ENCODE measurements at regions not wholly inside any gene's neighbourhood (a gene's known extent, or its start where the extent isn't known, plus 50 kb on each side); places are given as distances from the start of the nearest gene placed in this dataset.

GRCh38 chr18:47758000-47758399, 172.5 kb downstream of the SMAD2 start:
- no peak overlapping the region for H3K27ac Mint-ChIP-seq (ENCODE audit: unreplicated experiment)
- TF ChIP-seq CTCF (IDR thresholded peaks at IDR 0.05; ENCODE audit: insufficient read depth in 1 of 2, low read depth in 1 of 2, low read length in 1 of 2, severe bottlenecking in 1 of 2, unreplicated experiment in 1 of 2): peak in 1 of 2 experiments; percentile 16
- Histone ChIP-seq H3K27me3 (replicated peaks; ENCODE audit: control insufficient read depth, insufficient read depth, low read length) (no peaks in the 10 kb centered on the region), H3K9me3 (no peaks in the 10 kb centered on the region), H3K36me3 (ENCODE audit: control insufficient read depth, insufficient read depth, low read length) (no peaks in the 10 kb centered on the region), H3K4me1 (no peaks in the 10 kb centered on the region), H3K4me3 (ENCODE audit: low read depth, low read length) (no peak overlapping the region)
- intact Hi-C loops (cut with micrococcal nuclease; ENCODE audit: unreplicated experiment): loop anchor here (5.0 kb wide), 1 partner anchor 656 kb away; no protein-coding TSS in a partner anchor
- no peaks in the 10 kb centered on the region for H3K4me1 Mint-ChIP-seq (ENCODE audit: low read depth, unreplicated experiment)
- no peaks in the 10 kb centered on the region for H3K36me3 Mint-ChIP-seq (ENCODE audit: insufficient read depth, unreplicated experiment)
- CTCF ChIA-PET: no interaction called here
- no TSS peak for BruUV-seq (replicated peaks)
- DNase-seq: no peak
- H3K27me3 Mint-ChIP-seq (ENCODE audit: insufficient read depth, unreplicated experiment): peaks cover 6% of the 10 kb centered on the region
- H3K4me3 Mint-ChIP-seq (ENCODE audit: unreplicated experiment): no peak overlapping the region
- H3K9me3 Mint-ChIP-seq (ENCODE audit: unreplicated experiment): peaks cover 9% of the 10 kb centered on the region
- POLR2A ChIA-PET: no interaction called here

- Histone ChIP-seq H3K4me3 (ENCODE audit: low read depth, low read length) (no peak overlapping the region), H3K9me3 (no peaks in the 10 kb centered on the region), H3K4me1 (no peaks in the 10 kb centered on the region), H3K36me3 (ENCODE audit: control insufficient read depth, insufficient read depth, low read length) (no peaks in the 10 kb centered on the region), H3K27me3 (replicated peaks; ENCODE audit: control insufficient read depth, insufficient read depth, low read length) (no peaks in the 10 kb centered on the region)
- Mint-ChIP-seq H3K9me3 (ENCODE audit: unreplicated experiment) (peaks cover 9% of the 10 kb centered on the region), H3K4me3 (ENCODE audit: unreplicated experiment) (no peak overlapping the region), H3K36me3 (ENCODE audit: insufficient read depth, unreplicated experiment) (no peaks in the 10 kb centered on the region), H3K4me1 (ENCODE audit: low read depth, unreplicated experiment) (no peaks in the 10 kb centered on the region), H3K27ac (ENCODE audit: unreplicated experiment) (no peak overlapping the region), H3K27me3 (ENCODE audit: insufficient read depth, unreplicated experiment) (peaks cover 6% of the 10 kb centered on the region)
- DNase-seq: peak; percentile 39 to 53
- TF ChIP-seq CTCF (IDR thresholded peaks at IDR 0.05; ENCODE audit: insufficient read depth in 1 of 2, low read depth in 1 of 2, low read length in 1 of 2, severe bottlenecking in 1 of 2, unreplicated experiment in 1 of 2): peak; percentile 62 to 73
- intact Hi-C loops (cut with micrococcal nuclease; ENCODE audit: unreplicated experiment): loop anchor here (5.0 kb wide), 1 partner anchor 654 kb away; no protein-coding TSS in a partner anchor
- no TSS peak for BruUV-seq (replicated peaks)
- CTCF ChIA-PET: no interaction called here
- POLR2A ChIA-PET: no interaction called here
Measured at GRCh38 chr18:47756364-47757016, 174.0 kb downstream of the SMAD2 start.

GRCh38 chr18:47755102-47755456, 175.4 kb downstream of the SMAD2 start:
- H3K4me3 Mint-ChIP-seq (ENCODE audit: unreplicated experiment): no peak overlapping the region
- no TSS peak for BruUV-seq (replicated peaks)
- CTCF ChIA-PET: interaction anchor here (0.7 kb wide), 3 partner anchors 11 to 540 kb away, joined by 3 read pairs; no protein-coding TSS in a partner anchor
- H3K27ac Mint-ChIP-seq (ENCODE audit: unreplicated experiment): no peak overlapping the region
- POLR2A ChIA-PET: no interaction called here
- intact Hi-C loops (cut with micrococcal nuclease; ENCODE audit: unreplicated experiment): loop anchor here (5.0 kb wide), 1 partner anchor 653 kb away; no protein-coding TSS in a partner anchor
- H3K36me3 Mint-ChIP-seq (ENCODE audit: insufficient read depth, unreplicated experiment): no peaks in the 10 kb centered on the region
- no peak for TF ChIP-seq CTCF (IDR thresholded peaks at IDR 0.05; ENCODE audit: insufficient read depth in 1 of 2, low read depth in 1 of 2, low read length in 1 of 2, severe bottlenecking in 1 of 2, unreplicated experiment in 1 of 2)
- Histone ChIP-seq H3K4me1 (no peaks in the 10 kb centered on the region), H3K27me3 (replicated peaks; ENCODE audit: control insufficient read depth, insufficient read depth, low read length) (no peaks in the 10 kb centered on the region), H3K4me3 (ENCODE audit: low read depth, low read length) (no peak overlapping the region), H3K36me3 (ENCODE audit: control insufficient read depth, insufficient read depth, low read length) (no peaks in the 10 kb centered on the region), H3K9me3 (no peaks in the 10 kb centered on the region)
- peaks cover 3% of the 10 kb centered on the region for H3K9me3 Mint-ChIP-seq (ENCODE audit: unreplicated experiment)
- no peak for DNase-seq
- peaks cover 10% of the 10 kb centered on the region for H3K27me3 Mint-ChIP-seq (ENCODE audit: insufficient read depth, unreplicated experiment)
- H3K4me1 Mint-ChIP-seq (ENCODE audit: low read depth, unreplicated experiment): no peaks in the 10 kb centered on the region

Data from Caco-2 (cell line).